ENCODE measurements at regions not wholly inside any gene's neighbourhood (a gene's known extent, or its start where the extent isn't known, plus 50 kb on each side); places are given as distances from the start of the nearest gene placed in this dataset.

DNA sequence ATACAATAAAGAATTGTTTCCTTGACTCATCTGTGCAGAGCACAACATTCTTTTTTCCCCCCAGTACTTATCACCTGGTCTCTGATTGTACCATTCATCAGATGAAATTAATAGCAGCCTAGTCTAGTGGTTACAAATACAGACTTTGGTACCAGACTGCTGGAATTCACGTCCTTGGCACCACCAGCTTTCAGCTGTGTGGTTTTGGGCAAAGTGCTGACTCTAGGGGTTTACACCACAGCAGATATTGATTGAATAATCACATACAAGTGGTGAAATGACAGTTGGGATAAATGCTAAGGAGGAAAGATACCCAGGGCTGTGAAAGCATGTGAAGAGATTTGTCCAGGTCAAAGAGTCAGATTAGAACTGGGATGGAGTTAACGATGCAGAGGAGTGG lies 79.3 kb upstream of the ATP10B start:
- no peak for TF ChIP-seq CREB1 (IDR thresholded peaks at IDR 0.05; ENCODE audit: low read depth)
- TF ChIP-seq, protein P1, sequence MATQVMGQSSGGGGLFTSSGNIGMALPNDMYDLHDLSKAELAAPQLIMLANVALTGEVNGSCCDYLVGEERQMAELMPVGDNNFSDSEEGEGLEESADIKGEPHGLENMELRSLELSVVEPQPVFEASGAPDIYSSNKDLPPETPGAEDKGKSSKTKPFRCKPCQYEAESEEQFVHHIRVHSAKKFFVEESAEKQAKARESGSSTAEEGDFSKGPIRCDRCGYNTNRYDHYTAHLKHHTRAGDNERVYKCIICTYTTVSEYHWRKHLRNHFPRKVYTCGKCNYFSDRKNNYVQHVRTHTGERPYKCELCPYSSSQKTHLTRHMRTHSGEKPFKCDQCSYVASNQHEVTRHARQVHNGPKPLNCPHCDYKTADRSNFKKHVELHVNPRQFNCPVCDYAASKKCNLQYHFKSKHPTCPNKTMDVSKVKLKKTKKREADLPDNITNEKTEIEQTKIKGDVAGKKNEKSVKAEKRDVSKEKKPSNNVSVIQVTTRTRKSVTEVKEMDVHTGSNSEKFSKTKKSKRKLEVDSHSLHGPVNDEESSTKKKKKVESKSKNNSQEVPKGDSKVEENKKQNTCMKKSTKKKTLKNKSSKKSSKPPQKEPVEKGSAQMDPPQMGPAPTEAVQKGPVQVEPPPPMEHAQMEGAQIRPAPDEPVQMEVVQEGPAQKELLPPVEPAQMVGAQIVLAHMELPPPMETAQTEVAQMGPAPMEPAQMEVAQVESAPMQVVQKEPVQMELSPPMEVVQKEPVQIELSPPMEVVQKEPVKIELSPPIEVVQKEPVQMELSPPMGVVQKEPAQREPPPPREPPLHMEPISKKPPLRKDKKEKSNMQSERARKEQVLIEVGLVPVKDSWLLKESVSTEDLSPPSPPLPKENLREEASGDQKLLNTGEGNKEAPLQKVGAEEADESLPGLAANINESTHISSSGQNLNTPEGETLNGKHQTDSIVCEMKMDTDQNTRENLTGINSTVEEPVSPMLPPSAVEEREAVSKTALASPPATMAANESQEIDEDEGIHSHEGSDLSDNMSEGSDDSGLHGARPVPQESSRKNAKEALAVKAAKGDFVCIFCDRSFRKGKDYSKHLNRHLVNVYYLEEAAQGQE (IDR thresholded peaks at IDR 0.05; ENCODE audit: low read depth), result no peak
- no peak for TF ChIP-seq TAF1 (IDR thresholded peaks at IDR 0.05; ENCODE audit: low read depth)
- TF ChIP-seq, protein P2, sequence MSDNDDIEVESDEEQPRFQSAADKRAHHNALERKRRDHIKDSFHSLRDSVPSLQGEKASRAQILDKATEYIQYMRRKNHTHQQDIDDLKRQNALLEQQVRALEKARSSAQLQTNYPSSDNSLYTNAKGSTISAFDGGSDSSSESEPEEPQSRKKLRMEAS (IDR thresholded peaks at IDR 0.05), result no peak
- TF ChIP-seq EGR1 (IDR thresholded peaks at IDR 0.05), result no peak
- TF ChIP-seq EP300 (IDR thresholded peaks at IDR 0.05; ENCODE audit: borderline replicate concordance), result no peak
- TF ChIP-seq, protein P3, sequence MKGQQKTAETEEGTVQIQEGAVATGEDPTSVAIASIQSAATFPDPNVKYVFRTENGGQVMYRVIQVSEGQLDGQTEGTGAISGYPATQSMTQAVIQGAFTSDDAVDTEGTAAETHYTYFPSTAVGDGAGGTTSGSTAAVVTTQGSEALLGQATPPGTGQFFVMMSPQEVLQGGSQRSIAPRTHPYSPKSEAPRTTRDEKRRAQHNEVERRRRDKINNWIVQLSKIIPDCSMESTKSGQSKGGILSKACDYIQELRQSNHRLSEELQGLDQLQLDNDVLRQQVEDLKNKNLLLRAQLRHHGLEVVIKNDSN (IDR thresholded peaks at IDR 0.05), result no peak
- TF ChIP-seq CEBPB (IDR thresholded peaks at IDR 0.05), result no peak
- no peak for TF ChIP-seq FOXM1 (IDR thresholded peaks at IDR 0.05; ENCODE audit: borderline replicate concordance, low read depth)
- TF ChIP-seq YY1 (IDR thresholded peaks at IDR 0.05; ENCODE audit: low read depth), result no peak
- no peak for TF ChIP-seq TEAD4 (IDR thresholded peaks at IDR 0.05)
